HG02970 (cell line): ENCODE measurements at regions not wholly inside any gene's neighbourhood (a gene's known extent, or its start where the extent isn't known, plus 50 kb on each side); places are given as distances from the start of the nearest gene placed in this dataset.

Source experiments
- ATAC-seq: cut with Tn5 transposase; IDR thresholded peaks from one replicate; pipeline ENCODE4 v1.9.1; 2021; ENCODE audit warnings: mild to moderate bottlenecking, moderate library complexity, moderate number of reproducible peaks; ENCODE audit not compliant: unreplicated experiment, low FRiP score

DNA sequence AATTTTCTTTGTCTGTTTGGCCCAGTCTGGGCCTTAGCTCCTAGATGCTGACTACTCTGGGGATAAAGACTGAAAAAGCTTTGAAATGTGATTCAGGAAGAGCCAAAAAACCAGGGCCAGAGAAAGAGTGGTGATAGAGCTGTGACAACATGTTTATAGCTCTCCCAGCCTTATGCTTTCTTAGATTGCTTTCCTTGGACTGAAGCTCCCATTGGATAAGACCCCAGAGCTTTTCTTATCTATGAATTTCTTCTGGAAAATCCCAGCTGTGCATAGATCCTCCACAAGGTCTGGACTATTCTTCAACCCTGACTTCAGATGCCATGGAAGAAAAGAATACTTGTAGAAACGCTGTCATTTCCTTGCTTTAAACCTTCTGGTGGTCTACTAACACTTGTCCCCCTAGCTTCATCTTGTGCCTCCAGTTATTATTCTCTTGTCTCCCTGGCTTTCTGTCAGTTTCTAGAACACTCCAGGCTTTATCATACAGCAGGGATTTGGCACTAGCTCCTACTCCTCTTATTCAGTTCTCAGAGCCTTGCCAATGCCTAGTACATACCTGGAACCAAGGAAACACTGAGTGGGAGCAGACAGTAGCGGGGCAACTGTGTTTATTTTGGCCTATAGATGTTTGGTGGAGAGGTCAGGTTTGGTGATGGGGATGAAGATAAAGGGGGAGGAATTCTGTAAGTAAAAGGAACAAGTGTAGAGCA lies 57.1 kb upstream of the TEX13D start:
- no peak for ATAC-seq

DNA sequence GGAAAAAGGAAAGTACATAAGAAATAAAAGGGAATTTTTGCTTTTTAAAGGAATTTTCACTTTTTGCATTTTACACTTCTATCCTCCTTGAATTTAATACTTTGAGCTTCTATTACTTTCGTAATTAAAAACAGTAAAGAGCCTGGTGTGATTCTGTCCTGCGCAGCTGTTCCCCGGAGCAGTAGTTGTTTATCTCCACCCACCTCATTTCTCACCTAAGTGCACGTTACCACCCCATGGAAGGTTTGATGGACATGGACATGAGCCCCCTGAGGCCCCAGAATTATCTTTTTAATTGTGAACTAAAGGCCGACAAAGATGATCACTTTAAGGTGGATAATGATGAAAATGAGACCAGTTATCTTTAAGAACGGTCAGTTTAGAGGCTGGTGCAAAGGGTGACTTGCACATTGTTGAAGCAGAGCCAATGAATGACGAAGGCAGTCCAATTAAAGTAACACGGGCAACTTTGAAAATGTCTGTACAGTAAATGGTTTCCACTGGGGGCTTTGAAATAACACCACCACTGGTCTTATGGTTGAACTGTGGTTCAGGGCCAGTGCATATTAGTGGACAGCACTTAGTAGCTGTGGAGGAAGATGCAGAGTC lies 52.1 kb upstream of the TEX13D start:
- ATAC-seq: no peak

DNA sequence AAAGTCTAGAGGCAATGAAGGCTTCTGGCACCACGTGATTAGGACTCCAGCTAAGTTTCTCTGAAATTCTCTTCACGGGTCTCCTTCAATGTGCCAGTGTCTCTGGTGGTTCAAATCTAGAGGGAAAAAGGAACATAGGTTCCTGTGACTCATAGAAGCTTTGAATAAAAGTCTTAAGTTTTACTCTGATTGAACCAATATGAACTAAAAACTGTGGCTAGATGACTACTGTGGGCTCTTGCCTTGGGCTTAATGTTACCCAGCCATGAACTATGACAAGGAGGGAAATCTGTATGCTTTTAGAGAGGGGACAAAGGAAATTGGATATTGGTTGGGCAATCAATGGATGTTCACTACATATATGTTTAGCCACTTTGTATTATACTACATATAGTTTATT lies 49.9 kb upstream of the TEX13D start:
- no peak for ATAC-seq
